IMR-90 (cell line): ENCODE measurements at regions not wholly inside any gene's neighbourhood (a gene's known extent, or its start where the extent isn't known, plus 50 kb on each side); places are given as distances from the start of the nearest gene placed in this dataset.
"Not testable (repeated sequence)": the region's sequence is repeated elsewhere in the genome, so short reads cannot be mapped to it uniquely, and the experiment has no call there.

Source experiments
- ATAC-seq: fragments of 200-7000 bp; cut with Tn5 transposase; 2 replicates; pipeline ENCODE4 v1.9.1; 2020; ENCODE audit warnings: low read depth, mild to moderate bottlenecking, moderate library complexity
- BruUV-seq: library from RNA; stranded (reverse); fragments of 400-500 nt; replicated peaks from 2 replicates; lab custom pipeline; 2021; lab: Mats Ljungman, UMichigan
- CTCF ChIA-PET: fragments of 300-600 bp; formaldehyde crosslinking; extraction: SDS; loops from one replicate; lab custom pipeline; 2021; ENCODE audit warnings: antibody characterized with exemption; lab: Yijun Ruan, JAX
- POLR2A ChIA-PET: fragments of 300-600 bp; sonication (Branson Sonifier 250); formaldehyde crosslinking; loops from one replicate; lab custom pipeline; 2022; ENCODE audit warnings: antibody characterized with exemption; ENCODE audit not compliant: unreplicated experiment; lab: Charles Lee
- DNase-seq: peaks from one replicate; pipeline ENCODE4 v3.0.0; 2013
- H2AFZ ChIP-seq: replicated peaks from 2 replicates; pipeline ENCODE3; 2013; ENCODE audit warnings: low read length, mild to moderate bottlenecking; ENCODE audit not compliant: poor library complexity
- H2AK5ac ChIP-seq: 2 replicates; pipeline ENCODE4 v1.6.1; 2013; ENCODE audit warnings: low read depth, low read length, inconsistent platforms
- H2AK9ac ChIP-seq: replicated peaks from 2 replicates; pipeline ENCODE3; 2013; ENCODE audit warnings: mild to moderate bottlenecking, low read depth, low read length, moderate library complexity; ENCODE audit not compliant: poor library complexity
- H2BK120ac ChIP-seq: 2 replicates; pipeline ENCODE4 v1.6.1; 2013; ENCODE audit warnings: low read depth, low read length, inconsistent platforms
- H2BK15ac ChIP-seq: 3 replicates; pipeline ENCODE4 v1.6.1; 2013; ENCODE audit warnings: low read depth, low read length, inconsistent platforms
- H2BK20ac ChIP-seq: 2 replicates; pipeline ENCODE4 v1.6.1; 2013; ENCODE audit warnings: low read depth, mild to moderate bottlenecking, inconsistent platforms, low read length, moderate library complexity
- H2BK5ac ChIP-seq: 2 replicates; pipeline ENCODE4 v1.6.1; 2013; ENCODE audit warnings: mild to moderate bottlenecking, low read depth, low read length, inconsistent platforms; ENCODE audit not compliant: poor library complexity, severe bottlenecking
- H3K14ac ChIP-seq: replicated peaks from 2 replicates; pipeline ENCODE4 v1.6.1; 2013; ENCODE audit warnings: low read depth, low read length, inconsistent platforms
- H3K18ac ChIP-seq: 2 replicates; pipeline ENCODE4 v1.6.1; 2013; ENCODE audit warnings: low read depth, low read length, control low read depth
- H3K23ac ChIP-seq: 2 replicates; pipeline ENCODE4 v1.6.1; 2013; ENCODE audit warnings: low read depth, low read length, inconsistent platforms
- H3K27ac ChIP-seq: 2 replicates; pipeline ENCODE4 v1.5.1; 2013; ENCODE audit warnings: mild to moderate bottlenecking, control low read depth, low read length; ENCODE audit not compliant: insufficient read depth
- H3K27me3 ChIP-seq: 2 replicates; pipeline ENCODE4 v1.6.1; 2013; ENCODE audit warnings: low read length; ENCODE audit not compliant: control insufficient read depth, insufficient read depth
- H3K36me3 ChIP-seq: 2 replicates; pipeline ENCODE4 v1.6.1; 2013; ENCODE audit warnings: low read length, mixed read lengths; ENCODE audit not compliant: control insufficient read depth, insufficient read depth
- H3K4ac ChIP-seq: 2 replicates; pipeline ENCODE4 v1.6.1; 2013; ENCODE audit warnings: low read depth, low read length, inconsistent platforms
- H3K4me1 ChIP-seq: 2 replicates; pipeline ENCODE4 v1.6.1; 2013; ENCODE audit warnings: low read length, mixed read lengths; ENCODE audit not compliant: control insufficient read depth, insufficient read depth
- H3K4me2 ChIP-seq: 2 replicates; pipeline ENCODE4 v1.6.1; 2013; ENCODE audit warnings: low read depth, mild to moderate bottlenecking, control low read depth, low read length, moderate library complexity
- H3K4me3 ChIP-seq: 2 replicates; pipeline ENCODE4 v1.5.1; 2013; ENCODE audit warnings: low read depth, mild to moderate bottlenecking, control low read depth, low read length, moderate library complexity; ENCODE audit not compliant: insufficient read depth
- H3K56ac ChIP-seq: 2 replicates; pipeline ENCODE4 v1.6.1; 2013; ENCODE audit warnings: low read length, inconsistent platforms; ENCODE audit not compliant: insufficient read depth; ENCODE audit errors: extremely low read depth
- H3K79me1 ChIP-seq, 2 experiments: 2 replicates each; pipeline ENCODE4 v1.6.1; 2013; ENCODE audit warnings: low read length in 2 of 2, inconsistent platforms in 1 of 2, low read depth in 1 of 2
- H3K9ac ChIP-seq: 2 replicates; pipeline ENCODE4 v1.6.1; 2013; ENCODE audit warnings: low read depth, low read length, control low read depth
- H3K9me1 ChIP-seq: 2 replicates; pipeline ENCODE4 v1.6.1; 2013; ENCODE audit warnings: low read length, inconsistent platforms; ENCODE audit not compliant: insufficient read depth
- H3K9me3 ChIP-seq: 2 replicates; pipeline ENCODE4 v1.6.1; 2013; ENCODE audit warnings: low read length; ENCODE audit not compliant: control insufficient read depth, insufficient read depth
- H4K20me1 ChIP-seq: 2 replicates; pipeline ENCODE4 v1.6.1; 2013; ENCODE audit warnings: low read length, inconsistent platforms; ENCODE audit not compliant: insufficient read depth
- H4K5ac ChIP-seq: 2 replicates; pipeline ENCODE4 v1.6.1; 2013; ENCODE audit warnings: mild to moderate bottlenecking, low read depth, low read length, control low read depth
- H4K8ac ChIP-seq, 2 experiments: 2 replicates each; pipeline ENCODE4 v1.6.1; 2013; ENCODE audit warnings: low read depth in 2 of 2, low read length in 2 of 2, control low read depth in 1 of 2, inconsistent platforms in 1 of 2
- H4K91ac ChIP-seq: 2 replicates; pipeline ENCODE4 v1.6.1; 2013; ENCODE audit warnings: low read depth, low read length, inconsistent platforms; ENCODE audit not compliant: insufficient read depth
- WGBS, 2 experiments: methylation state at CpG; one replicate each; pipeline versions ENCODE4 v1.1.5 to v1.1.7; 2013; ENCODE audit warnings: missing lambda C conversion rate in 2 of 2; ENCODE audit not compliant: insufficient read length in 1 of 2; ENCODE audit errors: extremely low coverage in 2 of 2; 5-methylcytosine and 5-hydroxymethylcytosine counted together
- dilution Hi-C: fragments of 300-500 bp; cut with HindIII; formaldehyde crosslinking; loops from one replicate; pipeline ENCODE4 v1.14.3; 2018; ENCODE audit warnings: low sequenced_read_pairs; ENCODE audit not compliant: unreplicated experiment
- in situ Hi-C: fragments of 300-500 bp; cut with MboI; formaldehyde crosslinking; loops from 3 replicates; pipeline ENCODE4 v1.14.3; 2019; ENCODE audit warnings: low sequenced_read_pairs, inconsistent platforms, mixed read lengths
- intact Hi-C: fragments of 100-400 bp; cut with micrococcal nuclease; formaldehyde crosslinking; loops from 2 replicates; pipeline ENCODE4 v1.10.0; 2022

- H3K79me1 ChIP-seq, BruUV-seq, intact Hi-C loops, H3K18ac ChIP-seq, H3K36me3 ChIP-seq, H3K9me3 ChIP-seq, DNase-seq, H2BK15ac ChIP-seq, ATAC-seq, H4K8ac ChIP-seq, H3K14ac ChIP-seq, H2AK5ac ChIP-seq, H4K5ac ChIP-seq, H3K4me2 ChIP-seq, H3K56ac ChIP-seq, H3K9ac ChIP-seq, dilution Hi-C loops, H4K91ac ChIP-seq, H2BK5ac ChIP-seq, H3K4me1 ChIP-seq, in situ Hi-C loops, H3K23ac ChIP-seq, H4K20me1 ChIP-seq, H3K4ac ChIP-seq, H2AFZ ChIP-seq, H2AK9ac ChIP-seq, H3K9me1 ChIP-seq, H3K4me3 ChIP-seq, CTCF ChIA-PET, H3K27me3 ChIP-seq, H3K27ac ChIP-seq, H2BK120ac ChIP-seq, POLR2A ChIA-PET, H2BK20ac ChIP-seq: not testable (repeated sequence)
- WGBS, 2 experiments = no CpG with 5 or more reads among the region's 27 CpGs
Observed at GRCh38 chr14:84099560-84099959, 1430.4 kb upstream of the FLRT2 start.
